ENCODE measurements at regions not wholly inside any gene's neighbourhood (a gene's known extent, or its start where the extent isn't known, plus 50 kb on each side); places are given as distances from the start of the nearest gene placed in this dataset.

- Mint-ChIP-seq H3K4me3 (no peak overlapping the region), H3K27me3 (ENCODE audit: low read depth in 2 of 2) (peaks cover 7 to 26% of the 10 kb centered on the region in 2 donors), H3K9me3 (no peaks in the 10 kb centered on the region), H3K27ac (no peak overlapping the region), H3K4me1 (no peaks in the 10 kb centered on the region), H3K36me3 (no peaks in the 10 kb centered on the region)
- no peaks in the 10 kb centered on the region for H3K27me3 ChIP-seq (ENCODE audit: control insufficient read depth, insufficient read depth, low read length)
- H3K36me3 ChIP-seq (ENCODE audit: control insufficient read depth, insufficient read depth, low read length) = no peaks in the 10 kb centered on the region
- no peak for ATAC-seq
- TF ChIP-seq CTCF (IDR thresholded peaks at IDR 0.05) = no peak
- no peak overlapping the region for H3K4me3 ChIP-seq (ENCODE audit: low read length)
- no peak for DNase-seq
- no peaks in the 10 kb centered on the region for H3K9me3 ChIP-seq (ENCODE audit: control insufficient read depth, insufficient read depth, low read length)
- intact Hi-C loops (cut with micrococcal nuclease) = no loop called here
- no peak overlapping the region for H3K27ac ChIP-seq (ENCODE audit: low read length)
- H3K4me1 ChIP-seq (ENCODE audit: control insufficient read depth, insufficient read depth, low read length) = no peaks in the 10 kb centered on the region
- WGBS (ENCODE audit: insufficient coverage) = 80% methylated on average over 6 of the region's 6 CpGs
These were observed 184.2 kb downstream of the ANKRD60 start for GRCh38 chr20:58044286-58044685.

- no peak for TF ChIP-seq CTCF (IDR thresholded peaks at IDR 0.05)
- H3K27ac Mint-ChIP-seq = no peak overlapping the region
- H3K36me3 ChIP-seq (ENCODE audit: control insufficient read depth, insufficient read depth, low read length) = no peaks in the 10 kb centered on the region
- DNase-seq (no peak), ATAC-seq (no peak)
- no peak overlapping the region for H3K4me3 ChIP-seq (ENCODE audit: low read length)
- H3K4me1 Mint-ChIP-seq = no peaks in the 10 kb centered on the region
- intact Hi-C loops (cut with micrococcal nuclease) = no loop called here
- no peaks in the 10 kb centered on the region for H3K9me3 Mint-ChIP-seq
- no peaks in the 10 kb centered on the region for H3K9me3 ChIP-seq (ENCODE audit: control insufficient read depth, insufficient read depth, low read length)
- no peaks in the 10 kb centered on the region for H3K4me1 ChIP-seq (ENCODE audit: control insufficient read depth, insufficient read depth, low read length)
- no peak overlapping the region for H3K4me3 Mint-ChIP-seq
- H3K27me3 ChIP-seq (ENCODE audit: control insufficient read depth, insufficient read depth, low read length) = no peaks in the 10 kb centered on the region
- WGBS (ENCODE audit: insufficient coverage) = 80% methylated on average over 17 of the region's 17 CpGs
- no peaks in the 10 kb centered on the region for H3K36me3 Mint-ChIP-seq
- H3K27me3 Mint-ChIP-seq (ENCODE audit: low read depth in 2 of 2) = peaks cover 5 to 18% of the 10 kb centered on the region in 2 donors
- no peak overlapping the region for H3K27ac ChIP-seq (ENCODE audit: low read length)
These were observed 185.0 kb downstream of the ANKRD60 start for GRCh38 chr20:58043236-58044140.

GRCh38 chr20:58042591-58042990 lies 185.9 kb downstream of the ANKRD60 start:
- intact Hi-C loops (cut with micrococcal nuclease) = no loop called here
- no peak for ATAC-seq
- no CpG with 5 or more reads among the region's 1 CpG for whole genome bisulfite sequencing (ENCODE audit: insufficient coverage)

More at GRCh38 chr20:58042591-58042990, 185.9 kb downstream of the ANKRD60 start:
- Histone ChIP-seq H3K27ac (ENCODE audit: low read length) (no peak overlapping the region), H3K36me3 (ENCODE audit: control insufficient read depth, insufficient read depth, low read length) (no peaks in the 10 kb centered on the region), H3K9me3 (ENCODE audit: control insufficient read depth, insufficient read depth, low read length) (no peaks in the 10 kb centered on the region), H3K4me1 (ENCODE audit: control insufficient read depth, insufficient read depth, low read length) (no peaks in the 10 kb centered on the region), H3K27me3 (ENCODE audit: control insufficient read depth, insufficient read depth, low read length) (no peaks in the 10 kb centered on the region), H3K4me3 (ENCODE audit: low read length) (no peak overlapping the region)
- DNase-seq = no peak
- Mint-ChIP-seq H3K36me3 (no peaks in the 10 kb centered on the region), H3K9me3 (no peaks in the 10 kb centered on the region), H3K4me3 (no peak overlapping the region), H3K27ac (no peak overlapping the region), H3K27me3 (ENCODE audit: low read depth in 2 of 2) (peaks cover 3 to 16% of the 10 kb centered on the region in 2 donors), H3K4me1 (no peaks in the 10 kb centered on the region)
- TF ChIP-seq CTCF (IDR thresholded peaks at IDR 0.05) = no peak

Data from natural killer cell (primary cell).